Right atrium auricular region (tissue), 2 donors: ENCODE measurements at regions not wholly inside any gene's neighbourhood (a gene's known extent, or its start where the extent isn't known, plus 50 kb on each side); places are given as distances from the start of the nearest gene placed in this dataset.
A peak's percentile ranks its signal among the peaks of the same experiment; 100 is the strongest.

Source experiments
- DNase-seq: peaks from one replicate; pipeline ENCODE4 v3.0.0-alpha.2; 2019; ENCODE audit warnings: low spot score
- H3K27ac ChIP-seq, 2 donors: fragments of 200-600 bp; sonication (generic); 1 replicate in 1 of 2; 2 replicates in 1 of 2; pipeline ENCODE4 v1.5.1; 2016 to 2019
- H3K27me3 ChIP-seq, 2 donors: fragments of 200-600 bp; sonication (generic); one replicate each; pipeline versions ENCODE4 v1.5.1 to v1.6.0; 2017 to 2019
- H3K36me3 ChIP-seq: fragments of 200-600 bp; sonication (generic); one replicate; pipeline ENCODE4 v1.5.1; 2016
- H3K4me1 ChIP-seq, 2 donors: fragments of 200-600 bp; sonication (generic); one replicate each; pipeline versions ENCODE4 v1.5.1 to v1.6.0; 2017 to 2019
- H3K4me3 ChIP-seq, 2 donors: fragments of 200-600 bp; sonication (generic); 1 replicate in 1 of 2; 2 replicates in 1 of 2; pipeline ENCODE4 v1.5.1; 2017 to 2019; ENCODE audit warnings: mild to moderate bottlenecking in 1 of 2, moderate library complexity in 1 of 2
- H3K9me3 ChIP-seq, 2 donors: fragments of 200-600 bp; sonication (generic); one replicate each; pipeline ENCODE4 v1.5.1; 2019
- TF ChIP-seq, protein P1 (sequence below), 2 donors: fragments of 200-600 bp; sonication (generic); IDR thresholded peaks; one replicate each; pipeline ENCODE4 v1.5.1; 2019; ENCODE audit warnings: antibody characterized with exemption in 2 of 2

DNA sequence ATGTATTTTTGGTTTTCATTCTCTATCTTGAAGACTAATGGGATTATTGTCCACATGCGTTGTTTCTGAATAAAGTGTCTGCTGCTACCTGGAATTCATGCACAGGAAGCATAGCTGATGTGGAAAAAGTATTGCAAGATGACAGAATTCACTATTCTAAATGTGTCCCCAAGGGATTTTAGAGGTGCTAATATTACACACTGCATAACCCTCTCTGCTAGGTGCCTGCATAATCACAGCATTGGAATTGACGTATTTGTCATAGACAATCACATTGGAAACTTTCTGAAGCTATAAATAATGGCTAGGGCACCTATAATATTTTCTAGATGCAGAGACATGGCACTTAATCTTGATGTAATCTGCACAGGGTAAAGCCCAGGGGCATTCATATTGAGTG, 496.1 kb downstream of the JRKL start:
- Histone ChIP-seq H3K4me3 (no peak overlapping the region), H3K36me3 (no peaks in the 10 kb centered on the region), H3K9me3 (no peaks in the 10 kb centered on the region), H3K4me1 (no peaks in the 10 kb centered on the region), H3K27me3 (no peaks in the 10 kb centered on the region), H3K27ac (no peak overlapping the region)
- TF ChIP-seq, protein P1, sequence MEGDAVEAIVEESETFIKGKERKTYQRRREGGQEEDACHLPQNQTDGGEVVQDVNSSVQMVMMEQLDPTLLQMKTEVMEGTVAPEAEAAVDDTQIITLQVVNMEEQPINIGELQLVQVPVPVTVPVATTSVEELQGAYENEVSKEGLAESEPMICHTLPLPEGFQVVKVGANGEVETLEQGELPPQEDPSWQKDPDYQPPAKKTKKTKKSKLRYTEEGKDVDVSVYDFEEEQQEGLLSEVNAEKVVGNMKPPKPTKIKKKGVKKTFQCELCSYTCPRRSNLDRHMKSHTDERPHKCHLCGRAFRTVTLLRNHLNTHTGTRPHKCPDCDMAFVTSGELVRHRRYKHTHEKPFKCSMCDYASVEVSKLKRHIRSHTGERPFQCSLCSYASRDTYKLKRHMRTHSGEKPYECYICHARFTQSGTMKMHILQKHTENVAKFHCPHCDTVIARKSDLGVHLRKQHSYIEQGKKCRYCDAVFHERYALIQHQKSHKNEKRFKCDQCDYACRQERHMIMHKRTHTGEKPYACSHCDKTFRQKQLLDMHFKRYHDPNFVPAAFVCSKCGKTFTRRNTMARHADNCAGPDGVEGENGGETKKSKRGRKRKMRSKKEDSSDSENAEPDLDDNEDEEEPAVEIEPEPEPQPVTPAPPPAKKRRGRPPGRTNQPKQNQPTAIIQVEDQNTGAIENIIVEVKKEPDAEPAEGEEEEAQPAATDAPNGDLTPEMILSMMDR (IDR thresholded peaks at IDR 0.05) = no peak
- no peak for DNase-seq

DNA sequence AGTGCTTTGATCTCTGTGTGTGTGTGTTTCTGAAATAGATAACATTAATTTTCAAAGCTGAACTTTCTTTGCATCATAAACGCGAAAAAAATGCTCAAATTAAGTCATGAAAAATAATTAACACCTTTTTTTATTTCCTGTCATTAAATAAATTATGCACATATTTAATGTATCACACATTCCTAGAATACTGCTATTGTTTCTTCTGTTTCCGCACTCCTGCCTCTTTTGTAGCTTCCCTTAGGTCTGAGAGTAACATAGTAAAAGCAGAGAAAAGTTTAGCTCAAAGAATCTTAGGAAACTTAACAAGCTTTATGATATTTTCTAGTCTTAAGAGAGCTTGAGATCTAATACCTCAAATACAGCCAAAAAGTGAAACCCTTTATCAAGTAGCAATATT, 504.2 kb downstream of the JRKL start:
- no peaks in the 10 kb centered on the region for H3K9me3 ChIP-seq
- H3K4me3 ChIP-seq = no peak overlapping the region
- no peak for DNase-seq
- no peaks in the 10 kb centered on the region for H3K27me3 ChIP-seq
- no peak overlapping the region for H3K27ac ChIP-seq
- H3K36me3 ChIP-seq = no peaks in the 10 kb centered on the region
- H3K4me1 ChIP-seq = no peaks in the 10 kb centered on the region
- TF ChIP-seq, protein P1 (IDR thresholded peaks at IDR 0.05) = no peak

DNA sequence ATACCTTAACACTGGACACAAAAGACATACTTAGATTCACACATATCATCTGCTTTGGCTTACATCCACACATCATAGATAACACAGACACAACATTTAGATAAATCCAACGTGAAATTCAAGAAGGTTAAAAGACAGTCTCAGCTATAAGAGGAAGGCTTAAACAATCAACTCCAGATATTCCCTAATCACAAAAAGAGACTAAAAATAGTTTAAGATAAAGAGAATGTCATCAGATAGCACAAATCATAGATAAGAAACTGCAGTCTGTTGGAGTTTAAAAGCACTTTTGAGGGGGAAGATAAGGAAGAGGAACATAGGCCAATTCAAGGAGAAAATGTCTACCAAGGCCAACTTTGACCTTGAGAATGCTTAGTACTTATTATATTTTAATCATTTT, 504.8 kb downstream of the JRKL start:
- TF ChIP-seq, protein P1 (IDR thresholded peaks at IDR 0.05) = no peak
- H3K27me3 ChIP-seq = no peaks in the 10 kb centered on the region
- DNase-seq = no peak

DNA sequence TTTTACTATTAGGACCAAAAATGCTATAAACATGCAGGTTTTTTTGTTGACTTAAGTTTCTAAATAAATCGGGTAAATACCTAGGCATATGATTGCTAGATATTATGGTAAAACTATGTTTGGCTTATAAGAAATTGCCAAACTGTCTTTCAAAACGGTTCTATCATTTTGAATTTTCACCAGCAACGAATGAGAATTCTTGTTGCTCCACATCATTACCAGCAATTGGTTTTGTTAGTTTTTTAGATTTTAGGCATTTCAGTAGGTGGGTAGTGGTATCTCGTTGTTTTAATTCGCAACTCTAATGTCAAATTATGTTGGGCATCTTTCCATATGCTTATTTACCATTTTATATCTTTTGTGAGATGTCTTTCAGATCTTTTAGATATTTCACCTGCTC, 510.2 kb downstream of the JRKL start:
- no peaks in the 10 kb centered on the region for H3K36me3 ChIP-seq

More for the DNA sequence above, 504.8 kb downstream of the JRKL start:
- Histone ChIP-seq H3K36me3 (no peaks in the 10 kb centered on the region), H3K9me3 (no peaks in the 10 kb centered on the region), H3K27ac (no peak overlapping the region), H3K4me1 (no peaks in the 10 kb centered on the region), H3K4me3 (no peak overlapping the region)

DNA sequence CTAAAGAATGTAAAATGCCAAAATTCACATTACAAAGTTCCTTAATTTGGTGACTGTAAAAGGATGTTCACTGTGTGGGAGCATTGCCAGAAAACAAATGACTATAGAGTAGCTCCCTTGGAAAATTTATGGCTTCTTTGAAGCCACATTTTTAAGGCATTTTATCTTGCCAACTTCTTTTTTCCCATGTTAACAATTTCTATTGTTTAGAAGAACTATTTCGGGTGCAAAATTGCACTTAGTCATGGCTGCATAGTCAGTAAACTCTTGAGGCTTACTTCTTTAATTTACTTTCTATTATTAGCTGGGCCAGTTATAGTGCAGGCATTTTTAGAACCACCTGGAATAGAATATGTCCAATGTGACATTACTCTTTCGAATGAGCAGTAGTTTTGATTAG, 515.3 kb downstream of the JRKL start:
- peak overlapping the region in 1 of 2 donors; percentile 21 for H3K27ac ChIP-seq
- no peak for DNase-seq
- TF ChIP-seq, protein P1 (IDR thresholded peaks at IDR 0.05) = no peak
- H3K36me3 ChIP-seq = no peaks in the 10 kb centered on the region
- no peaks in the 10 kb centered on the region for H3K27me3 ChIP-seq
- H3K4me3 ChIP-seq = no peak overlapping the region
- peaks cover 0 to 6% of the 10 kb centered on the region in 2 donors for H3K4me1 ChIP-seq
- H3K9me3 ChIP-seq = no peaks in the 10 kb centered on the region

More for the DNA sequence above, 510.2 kb downstream of the JRKL start:
- no peak overlapping the region for H3K4me3 ChIP-seq
- DNase-seq = no peak
- no peaks in the 10 kb centered on the region for H3K27me3 ChIP-seq
- TF ChIP-seq, protein P1 (IDR thresholded peaks at IDR 0.05) = no peak
- no peaks in the 10 kb centered on the region for H3K4me1 ChIP-seq
- no peak overlapping the region for H3K27ac ChIP-seq
- H3K9me3 ChIP-seq = no peaks in the 10 kb centered on the region

DNA sequence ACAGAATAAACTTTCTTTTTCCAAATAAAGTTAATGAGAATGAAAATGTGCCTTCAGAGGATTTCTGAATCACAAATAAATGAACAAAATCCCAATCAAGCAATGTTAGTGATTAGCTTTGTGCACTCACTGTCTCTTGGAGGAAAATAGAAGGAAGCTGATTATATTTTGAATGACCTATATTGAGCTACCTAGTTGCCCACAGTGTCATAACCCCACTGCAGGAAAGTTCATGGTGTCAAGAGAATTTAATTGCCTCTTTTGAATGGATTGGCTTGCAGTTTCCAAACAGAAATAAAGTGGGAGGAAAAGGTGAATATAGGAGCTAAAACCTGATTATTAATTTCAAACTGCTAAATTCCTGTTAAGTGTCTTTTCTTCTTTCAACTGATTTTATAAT, 515.9 kb downstream of the JRKL start:
- H3K27me3 ChIP-seq = no peaks in the 10 kb centered on the region
- no peaks in the 10 kb centered on the region for H3K9me3 ChIP-seq
- peaks cover 0 to 6% of the 10 kb centered on the region in 2 donors for H3K4me1 ChIP-seq
- TF ChIP-seq, protein P1 (IDR thresholded peaks at IDR 0.05) = no peak
- H3K36me3 ChIP-seq = no peaks in the 10 kb centered on the region
- DNase-seq = no peak
- H3K4me3 ChIP-seq = no peak overlapping the region
- peak overlapping the region in 1 of 2 donors; percentile 21 for H3K27ac ChIP-seq
